Stimulated activated CD8-positive, alpha-beta memory T cell treated with anti-CD3 and anti-CD28 coated beads, Interleukin-7, amount 100 ng/mL, for 48 hours (primary cell): ENCODE measurements at regions not wholly inside any gene's neighbourhood (a gene's known extent, or its start where the extent isn't known, plus 50 kb on each side); places are given as distances from the start of the nearest gene placed in this dataset.
A peak's percentile ranks its signal among the peaks of the same experiment; 100 is the strongest.

Experiments
- DNase-seq, 2 donors: peaks; one replicate each; pipeline ENCODE4 v3.0.0-alpha.2; 2020; ENCODE audit warnings: low read depth in 1 of 2; ENCODE audit errors: extremely low read depth in 1 of 2

DNA sequence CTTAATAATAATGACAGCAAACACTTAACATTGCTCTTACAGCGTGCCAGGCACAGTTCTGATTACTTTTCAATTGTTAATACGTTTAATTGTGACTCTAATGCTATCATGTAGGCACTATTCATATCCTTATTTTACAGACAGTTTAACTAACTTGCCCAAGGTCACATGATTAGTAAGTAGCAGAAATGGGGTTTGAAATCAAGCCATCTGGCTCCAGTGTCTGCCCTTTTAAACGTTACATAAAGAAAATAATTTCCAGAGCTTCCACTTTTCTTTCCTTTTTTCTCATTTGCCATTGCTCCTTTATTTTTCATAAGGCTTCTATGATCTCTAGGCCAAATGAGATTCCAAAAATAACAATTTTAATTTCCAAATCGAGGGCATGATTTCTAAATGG lies 50.6 kb upstream of the IKZF2 start:
- DNase-seq, result no peak

DNA sequence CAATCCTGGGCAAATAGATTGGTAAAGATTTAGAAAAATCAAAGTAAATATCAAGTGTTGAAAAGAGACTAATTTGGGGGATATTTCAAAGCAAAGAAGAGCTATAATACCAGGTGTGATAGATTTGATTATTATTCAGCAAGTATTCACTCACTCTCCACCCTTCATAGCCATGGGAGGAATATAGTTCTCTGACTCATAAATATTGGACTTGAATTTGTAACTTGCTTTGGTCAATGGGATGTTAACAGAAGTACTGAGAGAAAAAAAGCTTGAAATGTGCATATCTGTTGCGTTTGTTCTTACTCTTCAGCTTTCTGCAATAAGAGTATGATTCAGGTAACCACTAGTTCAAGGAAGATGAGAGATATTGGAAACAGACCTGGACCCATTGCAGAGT lies 54.5 kb upstream of the IKZF2 start:
- no peak for DNase-seq

GRCh38 chr2:213213186-213213585 lies 61.8 kb upstream of the IKZF2 start:
- DNase-seq, result no peak

DNA sequence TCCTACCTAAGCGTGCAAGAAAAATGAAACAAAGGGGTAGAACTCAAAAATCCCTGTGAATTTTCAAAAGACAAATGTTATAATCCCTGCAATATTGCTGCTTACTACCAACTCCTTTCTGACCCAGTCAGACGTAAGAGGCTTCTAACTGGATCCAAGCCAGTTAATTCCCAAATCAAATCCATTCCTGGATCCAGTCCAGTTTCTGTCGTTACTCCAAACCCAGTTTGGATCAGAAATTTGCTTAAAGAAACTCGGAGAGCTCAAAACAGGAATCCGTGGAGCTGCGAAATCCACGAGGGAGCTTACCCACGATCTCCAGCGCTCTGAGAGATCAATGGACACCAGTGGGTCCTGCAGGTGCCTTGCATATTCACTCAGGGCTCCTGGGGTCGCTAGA lies 62.8 kb upstream of the IKZF2 start:
- DNase-seq, result no peak

DNA sequence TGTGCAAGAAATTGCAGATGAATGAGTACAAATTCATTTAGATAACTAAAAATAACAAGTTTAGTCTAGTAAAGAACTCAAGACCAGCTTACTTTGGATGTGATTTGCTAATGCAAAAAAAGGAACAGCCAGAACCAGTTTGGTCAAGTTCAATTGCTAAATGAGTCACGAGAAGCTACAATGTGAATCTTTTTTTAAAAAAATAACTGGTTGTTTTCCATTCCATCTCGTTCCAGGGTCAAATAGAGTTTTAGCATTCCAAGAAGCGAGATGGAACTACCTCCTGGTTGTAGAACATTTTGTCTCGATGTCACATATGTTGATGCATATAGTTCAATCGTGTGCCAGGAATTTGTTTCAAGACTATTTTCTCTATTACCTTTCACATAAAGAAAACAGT lies 65.0 kb upstream of the IKZF2 start:
- DNase-seq, result no peak

- DNase-seq, result no peak
These were observed 64.4 kb upstream of the SPAG16 start for GRCh38 chr2:213219816-213220215.

DNA sequence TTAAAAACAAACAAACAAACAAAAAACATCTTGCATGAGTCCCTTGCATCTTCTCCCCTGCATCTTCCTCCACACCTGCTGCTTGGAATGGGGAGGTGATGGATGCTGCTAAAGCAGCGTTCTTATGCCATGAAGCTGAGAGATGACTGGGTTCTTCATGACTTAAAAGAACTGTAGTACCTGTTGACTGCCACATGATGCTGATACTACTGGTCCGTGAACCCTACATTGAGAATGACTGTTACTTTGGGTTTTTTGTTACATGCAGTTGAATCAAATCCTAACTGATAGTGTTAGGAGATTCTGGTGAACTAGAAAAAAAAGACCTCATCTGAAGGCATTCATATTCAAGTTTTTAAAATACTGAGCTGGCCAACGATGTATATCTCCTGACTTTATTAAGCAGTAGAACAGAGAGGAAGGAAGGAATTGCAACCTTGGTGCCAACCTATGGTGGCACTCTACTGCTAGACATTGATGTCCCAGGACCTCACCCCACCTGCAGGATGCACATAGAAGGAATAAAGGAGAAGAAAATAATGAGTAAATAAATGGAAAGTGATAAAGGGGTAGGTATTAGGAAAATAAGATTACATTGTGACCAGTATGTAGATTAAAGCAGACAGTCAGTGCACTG lies 63.2 kb upstream of the SPAG16 start:
- DNase-seq, result no peak

DNA sequence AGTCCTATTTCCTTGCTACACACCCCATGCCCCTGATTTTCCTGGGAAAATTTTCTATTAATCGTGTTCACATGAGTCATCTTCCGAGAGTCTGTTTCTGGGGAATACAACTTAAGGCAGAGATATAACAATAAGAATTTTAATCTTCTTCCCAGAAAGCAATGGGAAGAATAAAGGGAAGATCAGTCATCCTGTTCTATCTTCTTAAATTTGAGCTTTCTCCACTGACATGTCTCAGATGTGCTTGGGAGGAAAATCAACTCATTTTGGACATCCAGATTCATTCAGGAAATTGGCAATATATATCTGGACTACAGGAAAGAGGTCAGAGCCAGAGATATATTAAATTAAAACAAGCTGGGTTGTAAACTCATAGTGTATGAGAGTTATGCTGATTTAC lies 62.3 kb upstream of the SPAG16 start:
- DNase-seq, result no peak

GRCh38 chr2:213224366-213224765 lies 59.9 kb upstream of the SPAG16 start:
- DNase-seq, result no peak

DNA sequence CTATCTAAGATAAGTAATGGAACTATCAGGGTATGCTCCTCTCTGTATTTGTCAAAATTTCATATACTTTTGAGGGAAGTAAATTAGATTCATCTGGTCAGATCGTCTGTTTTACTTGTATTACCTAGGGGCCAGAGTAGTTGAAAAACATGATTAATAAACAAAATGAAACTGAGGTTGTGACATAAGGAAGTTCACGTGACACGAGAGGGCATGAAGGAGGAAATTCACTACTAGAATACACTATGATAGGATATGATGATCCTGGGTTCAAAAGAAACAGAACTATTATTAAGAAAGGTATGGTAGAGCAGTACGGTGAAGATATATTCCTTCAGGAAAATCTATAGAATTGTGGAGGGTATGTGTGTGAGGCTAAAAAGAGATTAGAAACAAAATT lies 58.4 kb upstream of the SPAG16 start:
- DNase-seq, result no peak

GRCh38 chr2:213227458-213227857 lies 56.8 kb upstream of the SPAG16 start:
- no peak for DNase-seq

GRCh38 chr2:213228638-213229037 lies 55.6 kb upstream of the SPAG16 start:
- no peak for DNase-seq

- no peak for DNase-seq
These were observed 54.5 kb upstream of the SPAG16 start for GRCh38 chr2:213229814-213230213.

GRCh38 chr2:213231966-213232365 lies 52.3 kb upstream of the SPAG16 start:
- no peak for DNase-seq

- DNase-seq, result peak; percentile 16 to 25
These were observed 51.4 kb upstream of the SPAG16 start for GRCh38 chr2:213232649-213233437.

- DNase-seq, result no peak
These were observed 50.6 kb upstream of the SPAG16 start for GRCh38 chr2:213233438-213234330.
